Activated T-cell treated with anti-CD3 and anti-CD28 coated beads, Interleukin-2, amount 50 U/mL, for 48 hours (primary cell): ENCODE measurements at regions not wholly inside any gene's neighbourhood (a gene's known extent, or its start where the extent isn't known, plus 50 kb on each side); places are given as distances from the start of the nearest gene placed in this dataset.

Experiments used
- DNase-seq, 2 experiments: peaks; one replicate each; pipeline ENCODE4 v3.0.0-alpha.2; 2020

GRCh38 chr16:51210087-51210486 lies 59.0 kb upstream of the SALL1 start:
- no peak for DNase-seq

GRCh38 chr16:51201604-51202003 lies 50.5 kb upstream of the SALL1 start:
- DNase-seq: no peak
